GM19025 (cell line): ENCODE measurements at regions not wholly inside any gene's neighbourhood (a gene's known extent, or its start where the extent isn't known, plus 50 kb on each side); places are given as distances from the start of the nearest gene placed in this dataset.
A peak's percentile ranks its signal among the peaks of the same experiment; 100 is the strongest.

Experiments
- ATAC-seq: cut with Tn5 transposase; IDR thresholded peaks from one replicate; pipeline ENCODE4 v1.9.1; 2021; ENCODE audit warnings: mild to moderate bottlenecking, low read depth, moderate library complexity; ENCODE audit not compliant: unreplicated experiment

- no peak for ATAC-seq
Observed at GRCh38 chr1:168991667-168992475, 114.6 kb upstream of the ATP1B1 start.

DNA sequence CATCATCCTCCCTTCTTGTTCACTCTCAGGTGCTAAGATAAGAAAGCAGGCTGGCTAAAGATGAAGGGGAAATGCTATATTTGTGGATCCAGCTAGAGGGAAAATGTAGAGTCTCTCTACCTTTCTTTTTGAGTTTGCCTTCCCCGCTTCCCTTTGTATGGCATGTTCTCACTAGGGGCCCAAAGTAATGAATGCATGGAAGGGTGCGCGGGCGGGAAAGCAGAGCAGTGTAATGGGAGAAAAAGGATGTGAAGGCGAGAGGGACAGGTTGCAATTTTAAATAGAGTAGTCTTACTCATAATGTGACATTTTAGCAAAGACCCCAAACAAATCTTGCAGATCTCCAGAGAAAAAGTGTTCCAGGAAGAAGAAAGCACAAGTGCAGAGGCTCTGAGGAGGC, 105.1 kb upstream of the ATP1B1 start:
- no peak for ATAC-seq

- ATAC-seq, result no peak
Observed at GRCh38 chr1:169003864-169004516, 102.5 kb upstream of the ATP1B1 start.

- ATAC-seq, result no peak
Observed at GRCh38 chr1:169005776-169006175, 100.7 kb upstream of the ATP1B1 start.

GRCh38 chr1:169009666-169010065, 96.8 kb upstream of the ATP1B1 start:
- no peak for ATAC-seq

DNA sequence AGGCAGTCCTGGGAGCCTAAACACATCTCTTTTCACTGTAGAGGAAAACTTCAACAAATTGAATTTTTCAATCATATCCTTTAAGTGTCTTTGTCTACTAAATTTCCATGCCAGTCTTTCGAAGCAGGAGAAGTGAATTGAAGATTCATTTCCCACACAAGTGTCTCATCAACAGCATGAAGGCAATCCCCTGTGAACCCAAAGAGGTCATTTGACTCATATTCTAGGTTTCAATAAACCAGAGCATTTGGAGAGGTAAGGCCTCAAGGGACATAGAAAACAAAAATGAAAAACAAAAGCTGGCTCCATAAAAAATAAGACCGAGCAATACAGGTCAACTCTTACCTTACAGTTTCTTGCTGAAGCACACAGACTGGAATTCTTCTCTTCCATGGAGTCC, 94.1 kb upstream of the ATP1B1 start:
- ATAC-seq, result peak; percentile 70

- ATAC-seq, result no peak
Observed at GRCh38 chr1:169013821-169014220, 92.7 kb upstream of the ATP1B1 start.

GRCh38 chr1:169015464-169015863, 91.0 kb upstream of the ATP1B1 start:
- ATAC-seq, result no peak

DNA sequence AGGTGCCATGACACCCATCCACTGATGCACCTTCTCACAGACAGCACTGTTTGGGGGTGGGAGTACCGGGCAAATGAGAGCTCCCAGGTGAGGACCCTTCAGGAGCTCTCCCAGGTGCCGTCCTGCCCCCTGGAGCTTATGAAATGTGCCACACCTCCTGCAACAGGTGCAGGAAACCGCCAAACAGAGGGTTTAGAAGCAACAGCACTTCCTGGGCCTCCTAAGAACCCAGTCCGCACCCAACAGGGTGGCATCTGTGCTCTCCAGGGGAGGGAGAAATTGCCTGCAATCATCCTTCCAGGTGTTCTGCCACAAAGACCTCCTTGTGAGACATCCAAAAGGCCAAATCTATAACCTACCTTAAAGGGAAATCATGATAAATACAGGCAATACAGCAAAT, 87.7 kb upstream of the ATP1B1 start:
- no peak for ATAC-seq

GRCh38 chr1:169019419-169020058, 87.0 kb upstream of the ATP1B1 start:
- ATAC-seq, result no peak

DNA sequence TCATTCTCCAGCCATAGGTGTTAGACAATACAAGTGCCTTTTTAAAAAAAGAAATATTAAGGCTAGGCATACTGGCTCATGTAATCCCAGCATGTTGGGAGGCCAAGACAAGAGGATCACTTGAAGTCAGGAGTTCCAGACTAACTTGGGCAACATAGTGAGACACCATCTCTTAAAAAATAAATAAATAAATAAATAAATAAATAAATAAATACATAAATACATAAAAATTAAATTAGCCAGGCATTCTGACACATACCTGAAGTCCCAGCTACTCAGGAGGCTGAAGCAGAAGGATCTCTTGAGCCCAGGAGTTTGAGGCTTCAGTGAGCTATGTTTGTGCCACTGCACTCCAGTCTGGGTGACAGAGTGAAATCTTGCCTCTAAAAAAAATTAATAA, 85.8 kb upstream of the ATP1B1 start:
- ATAC-seq, result no peak

GRCh38 chr1:169022648-169023047, 83.8 kb upstream of the ATP1B1 start:
- no peak for ATAC-seq

GRCh38 chr1:169024255-169024654, 82.2 kb upstream of the ATP1B1 start:
- ATAC-seq, result no peak

- peak; percentile 92 for ATAC-seq
Observed at GRCh38 chr1:169024800-169025271, 81.7 kb upstream of the ATP1B1 start.

- ATAC-seq, result no peak
Observed at GRCh38 chr1:169025412-169025811, 81.1 kb upstream of the ATP1B1 start.

DNA sequence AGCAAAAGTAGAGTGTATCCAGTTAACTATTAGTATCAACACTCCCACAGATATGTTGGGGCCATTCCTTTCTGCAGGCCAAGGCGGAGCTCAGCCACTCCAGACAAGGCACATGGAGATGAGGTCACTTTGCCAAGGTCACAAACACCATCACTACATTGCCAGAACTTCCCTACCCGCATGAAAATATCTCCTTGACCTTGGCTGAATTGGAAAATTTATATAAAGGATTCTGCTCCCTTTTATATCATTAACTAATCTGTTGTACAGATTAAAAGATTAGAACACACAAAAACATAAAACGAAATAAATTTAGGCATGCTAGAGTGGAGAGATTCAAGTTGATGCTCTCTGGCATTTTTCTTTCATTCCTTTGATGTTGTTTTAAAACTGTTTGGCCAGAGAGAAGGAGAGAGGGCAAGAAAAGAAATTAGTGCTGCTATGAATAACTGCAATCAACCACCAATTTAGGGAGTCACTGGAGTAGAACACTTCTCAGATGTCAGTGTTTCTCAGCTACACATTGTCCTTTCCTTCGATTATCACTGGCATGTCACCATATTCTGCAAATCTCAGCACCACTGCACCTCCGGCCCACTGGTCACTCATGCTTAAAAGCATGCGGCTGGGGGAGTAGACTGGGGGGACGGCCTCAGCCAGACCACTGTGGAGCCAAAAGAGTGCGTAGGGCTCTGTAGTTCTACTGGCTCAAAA, 78.7 kb upstream of the ATP1B1 start:
- ATAC-seq, result peak; percentile 35

DNA sequence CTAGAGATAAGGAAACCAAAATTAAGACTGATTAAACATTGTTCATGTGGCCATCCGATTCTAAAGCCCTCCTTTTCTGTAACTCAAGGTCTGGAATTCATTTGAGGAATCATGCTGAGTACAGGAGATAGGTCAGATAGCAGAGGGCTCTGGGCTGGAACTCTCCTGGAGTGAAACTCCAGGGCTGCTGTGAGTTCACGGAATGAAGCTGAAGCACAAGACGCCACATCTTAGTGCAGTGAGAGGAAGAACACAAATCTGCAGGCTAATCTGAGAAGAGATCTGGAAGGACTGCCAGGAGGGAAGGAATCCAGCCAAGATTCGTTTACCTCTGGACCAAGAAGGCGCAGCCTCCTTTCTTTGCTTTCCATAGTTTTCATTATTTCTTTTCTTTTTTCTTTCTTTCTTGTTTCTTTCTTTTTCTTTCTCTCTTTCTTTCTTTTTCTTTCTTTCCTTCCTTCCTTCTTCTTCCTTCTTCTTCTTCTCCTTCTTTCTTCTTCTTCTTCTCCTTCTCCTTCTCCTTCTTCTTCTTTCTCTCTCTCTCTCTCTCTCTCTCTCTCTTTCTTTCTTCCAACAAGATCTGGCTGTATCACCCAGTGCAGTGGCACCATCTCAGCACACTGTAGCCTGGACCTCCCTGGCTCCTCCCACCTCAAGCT, 74.8 kb upstream of the ATP1B1 start:
- no peak for ATAC-seq

GRCh38 chr1:169041366-169041765, 65.1 kb upstream of the ATP1B1 start:
- no peak for ATAC-seq

- no peak for ATAC-seq
Observed at GRCh38 chr1:169042377-169042776, 64.1 kb upstream of the ATP1B1 start.

DNA sequence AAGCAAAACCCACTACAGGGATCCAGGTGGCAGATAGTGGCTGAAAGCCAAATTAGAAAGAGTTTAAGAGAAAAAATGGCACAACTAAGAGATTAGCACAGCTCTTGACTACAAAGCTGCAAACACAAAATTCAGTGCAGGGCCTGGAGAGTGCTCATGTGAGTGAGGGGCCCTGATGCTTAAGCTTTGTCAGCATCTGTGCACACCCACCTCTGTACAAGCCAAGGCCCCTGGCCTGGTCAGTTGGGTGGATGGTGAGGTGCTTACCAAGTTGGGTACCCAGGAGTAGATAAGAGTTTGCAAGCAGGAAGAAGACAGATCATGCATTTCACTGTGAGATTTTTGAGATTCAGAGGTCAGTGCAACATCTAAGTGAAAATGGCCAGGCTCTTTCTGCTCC, 62.7 kb upstream of the ATP1B1 start:
- ATAC-seq, result no peak
